HG03280 (cell line): ENCODE measurements at regions not wholly inside any gene's neighbourhood (a gene's known extent, or its start where the extent isn't known, plus 50 kb on each side); places are given as distances from the start of the nearest gene placed in this dataset.
"Not testable (repeated sequence)": the region's sequence is repeated elsewhere in the genome, so short reads cannot be mapped to it uniquely, and the experiment has no call there.

Source experiments
- ATAC-seq: cut with Tn5 transposase; IDR thresholded peaks from one replicate; pipeline ENCODE4 v1.9.1; 2021; ENCODE audit warnings: mild to moderate bottlenecking, moderate library complexity; ENCODE audit not compliant: unreplicated experiment

DNA sequence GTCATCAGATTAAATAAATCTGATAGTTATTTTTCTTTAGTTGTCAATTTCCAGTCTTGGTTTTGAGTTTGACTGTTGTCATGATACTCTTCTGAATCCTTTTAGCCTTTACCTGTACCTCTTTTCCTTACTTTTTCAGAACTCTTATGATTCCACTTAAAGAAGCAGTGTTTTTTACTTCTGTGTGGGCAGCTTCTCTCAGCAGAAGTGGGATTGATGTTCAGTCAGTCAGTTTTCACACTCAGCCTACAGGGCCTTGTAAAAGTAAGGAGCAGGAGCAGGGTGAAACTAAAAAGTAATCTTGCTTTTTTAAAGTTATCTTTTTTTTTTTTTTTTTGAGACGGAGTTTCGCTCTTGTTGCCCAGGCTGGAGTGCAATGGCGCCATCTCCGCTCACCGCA, 75.1 kb downstream of the HAUS1 start:
- no peak for ATAC-seq

DNA sequence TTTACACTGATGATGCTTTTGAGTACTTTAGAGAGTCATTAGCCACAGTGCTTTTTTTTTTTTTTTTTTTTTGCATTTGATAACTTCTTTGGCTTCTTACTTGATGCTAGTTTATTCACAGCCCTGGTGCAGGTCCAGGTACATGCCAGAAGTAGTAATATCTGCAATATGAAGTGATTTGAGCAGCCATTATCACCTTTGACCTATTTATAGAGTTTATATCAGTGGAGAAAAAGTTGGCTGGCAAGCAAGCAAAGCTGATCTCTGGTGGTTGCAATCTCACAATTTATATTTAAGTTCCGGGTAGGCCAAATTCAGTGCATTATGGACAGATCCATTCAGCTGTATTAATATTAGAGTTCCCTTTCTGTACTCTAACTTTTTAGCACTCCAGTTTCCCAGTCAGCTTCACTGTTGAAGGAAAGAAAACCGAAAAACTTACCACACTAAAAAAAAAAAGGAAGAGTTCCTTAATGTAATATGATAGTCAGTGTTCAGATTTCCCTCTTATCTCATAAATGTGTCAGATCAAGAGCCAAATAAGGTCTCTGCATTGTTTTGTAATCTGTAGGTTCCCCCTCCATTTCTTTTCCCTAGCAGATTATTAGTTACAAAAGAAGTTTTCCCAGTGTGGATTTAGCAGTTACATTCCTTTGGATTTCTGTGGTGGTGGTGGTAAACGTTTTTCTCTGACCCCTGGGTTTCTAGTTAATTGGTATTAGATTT, 78.6 kb downstream of the HAUS1 start:
- no peak for ATAC-seq

DNA sequence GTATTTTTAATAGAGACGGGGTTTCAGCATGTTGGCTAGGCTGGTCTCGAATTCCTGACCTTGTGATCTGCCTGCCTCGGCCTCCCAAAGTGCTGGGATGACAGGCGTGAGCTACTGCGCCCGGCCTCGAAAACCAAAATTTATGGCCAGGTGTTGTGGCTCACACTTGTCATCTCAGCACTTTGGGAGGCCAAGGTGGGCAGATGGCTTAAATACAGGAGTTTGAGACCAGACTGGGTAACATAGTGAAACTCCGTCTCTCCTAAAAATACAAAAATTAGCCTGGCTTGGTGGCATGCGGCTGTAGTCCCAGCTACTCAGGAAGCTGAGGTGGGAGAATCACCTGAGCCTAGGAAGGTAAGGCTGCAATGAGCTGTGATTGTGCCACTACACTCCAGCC, 80.1 kb downstream of the HAUS1 start:
- not testable (repeated sequence) for ATAC-seq

DNA sequence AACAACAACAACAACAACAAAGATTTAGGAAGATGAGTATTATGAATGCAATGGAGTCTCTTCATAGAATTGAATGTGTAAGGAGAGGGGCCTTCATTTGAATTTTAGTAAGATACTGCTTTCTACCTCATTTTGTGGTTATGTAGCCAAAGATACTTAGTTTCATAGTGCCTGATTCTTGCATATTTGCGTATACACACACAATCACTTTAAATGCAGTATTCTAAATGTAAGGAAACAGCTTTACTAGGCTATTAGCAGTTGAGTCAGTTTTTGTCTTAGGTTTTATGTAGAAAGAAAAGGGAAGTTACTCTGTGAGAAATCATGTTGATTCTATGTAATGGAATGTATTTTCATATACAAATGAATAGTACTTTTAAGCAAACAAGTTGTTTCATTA, 80.5 kb downstream of the HAUS1 start:
- no peak for ATAC-seq

DNA sequence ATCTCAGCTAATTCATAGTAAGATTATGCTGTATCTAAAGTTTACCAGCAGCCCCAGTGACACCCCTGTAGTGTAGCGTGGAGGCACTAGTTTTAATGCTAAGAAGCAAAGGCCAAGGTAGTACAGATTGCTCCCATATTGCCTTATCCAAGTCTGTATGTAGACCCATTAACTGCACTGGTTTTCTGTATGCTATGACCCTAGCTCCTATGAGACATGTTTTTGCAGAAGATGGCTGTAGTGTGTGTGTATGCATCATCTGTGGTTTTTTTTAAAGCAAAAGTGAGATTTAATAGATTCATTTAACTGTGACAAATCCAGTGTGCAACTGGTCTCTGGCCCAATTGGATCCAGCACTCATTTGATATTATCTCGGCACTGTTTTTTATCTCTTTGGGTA, 86.5 kb downstream of the HAUS1 start:
- ATAC-seq = no peak

DNA sequence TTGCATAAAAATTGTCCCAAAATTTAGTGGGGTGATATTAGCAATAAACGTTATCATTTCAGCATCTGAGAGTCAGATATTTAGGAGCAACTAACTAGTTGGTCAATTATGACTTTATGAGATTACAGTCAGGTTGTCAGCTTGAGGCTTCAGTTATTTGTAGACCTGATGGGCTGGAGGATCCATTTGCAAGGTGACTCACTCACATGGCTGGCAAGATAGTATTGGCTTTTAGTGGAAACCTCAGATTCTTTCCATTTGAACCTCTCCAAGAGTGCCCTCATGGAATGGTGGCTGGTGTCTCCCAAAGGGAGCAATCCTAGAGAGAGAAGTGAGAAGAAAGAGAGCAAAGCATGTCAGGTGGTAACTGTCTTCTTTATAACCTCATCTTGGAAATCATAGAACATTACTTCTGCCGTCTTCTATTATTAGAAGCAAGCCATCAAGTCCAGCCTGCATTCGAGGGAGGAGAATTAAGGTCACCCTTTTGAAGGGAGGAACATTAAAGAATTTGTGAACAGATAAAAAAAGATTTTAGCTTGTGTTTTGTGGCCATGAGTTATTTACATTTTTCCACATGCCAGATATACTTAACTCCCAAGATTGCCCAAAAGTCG, 92.5 kb downstream of the HAUS1 start:
- no peak for ATAC-seq

DNA sequence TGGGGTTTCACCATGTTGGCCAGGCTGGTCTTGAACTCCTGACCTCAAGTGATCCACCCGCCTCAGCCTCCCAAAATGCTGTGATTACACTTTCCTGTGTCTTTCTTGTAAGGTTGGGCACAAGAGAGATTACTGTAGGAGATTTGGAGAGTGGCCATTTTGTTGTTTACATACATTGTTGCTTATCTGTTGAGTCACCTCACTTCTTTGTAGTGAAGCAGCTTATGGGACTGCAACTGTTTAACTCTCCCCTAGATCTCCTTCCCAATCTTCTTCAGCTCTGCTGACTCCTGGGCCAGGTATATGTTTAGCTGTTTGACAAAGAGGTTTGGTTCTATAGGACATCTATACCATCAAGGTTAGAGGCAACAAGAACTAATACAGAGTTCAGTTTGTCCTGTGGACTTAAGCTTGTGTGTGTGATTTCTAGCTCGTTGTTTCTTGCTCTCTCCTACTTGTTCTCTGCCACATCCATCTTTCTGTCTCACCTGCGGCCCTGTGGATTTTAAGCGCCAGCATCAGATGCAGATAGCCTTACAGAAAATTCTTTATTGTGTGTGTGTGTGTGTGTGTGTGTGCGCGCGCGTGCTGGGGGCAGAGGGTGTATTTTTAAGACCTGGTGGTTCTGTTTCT, 95.4 kb downstream of the HAUS1 start:
- ATAC-seq = no peak

DNA sequence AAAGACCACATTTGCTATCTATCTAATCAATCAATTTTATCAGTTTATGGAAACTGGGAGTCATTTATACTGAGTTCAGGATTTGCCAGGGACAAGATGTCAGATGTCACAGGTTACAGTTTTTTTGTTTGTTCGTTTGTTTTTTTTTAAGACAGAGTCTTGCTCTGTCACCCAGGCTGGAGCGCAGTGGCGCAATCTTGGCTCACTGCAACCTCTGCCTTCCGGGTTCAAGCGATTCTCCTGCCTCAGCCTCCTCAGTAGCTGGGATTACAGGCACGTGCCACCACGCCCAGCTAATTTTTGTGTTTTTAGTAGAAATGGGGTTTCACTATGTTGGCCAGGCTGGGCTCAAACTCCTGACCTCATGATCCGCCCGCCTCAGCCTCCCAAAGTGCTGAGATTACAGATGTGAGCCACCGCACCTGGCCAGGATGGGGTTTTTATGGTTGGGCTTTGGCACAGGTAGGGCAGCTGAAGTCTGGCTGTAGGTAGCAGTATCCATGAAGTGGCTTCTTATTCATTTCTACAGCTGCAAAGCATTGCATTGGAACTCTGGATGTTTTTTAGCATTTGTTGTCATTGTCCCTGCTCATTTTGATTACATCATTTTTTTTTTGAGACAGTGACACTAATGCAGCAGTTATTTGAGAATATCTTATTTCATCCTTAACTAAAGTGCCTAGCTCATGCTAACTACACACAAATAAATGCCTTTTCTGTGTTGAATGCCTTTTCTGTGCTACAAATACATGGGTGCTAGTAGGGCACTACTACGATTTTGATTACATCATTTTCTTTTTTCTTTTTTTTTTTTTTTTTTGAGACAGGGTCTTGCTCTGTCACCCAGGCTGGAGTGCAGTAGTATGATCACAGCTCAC, 96.2 kb downstream of the HAUS1 start:
- ATAC-seq = not testable (repeated sequence)

DNA sequence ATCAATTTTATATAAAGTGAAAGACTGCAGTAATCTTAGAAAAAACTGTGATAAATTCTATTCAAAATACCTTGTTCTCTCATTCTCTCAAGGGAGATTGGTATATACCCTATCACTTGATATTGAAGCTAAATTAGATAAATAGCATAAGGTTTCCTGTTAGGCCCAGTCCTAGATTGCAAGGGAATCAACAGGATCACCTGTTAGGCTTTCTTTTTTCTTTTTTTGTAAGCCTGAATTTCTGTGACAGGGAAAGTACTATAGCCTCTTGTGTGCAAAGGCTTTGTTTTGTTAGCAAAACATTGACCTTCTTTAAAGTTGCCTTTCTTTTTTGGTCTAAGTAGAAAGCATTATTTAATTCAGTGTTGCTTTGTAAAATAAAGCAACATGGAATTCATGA, 100.0 kb downstream of the HAUS1 start:
- ATAC-seq = no peak

DNA sequence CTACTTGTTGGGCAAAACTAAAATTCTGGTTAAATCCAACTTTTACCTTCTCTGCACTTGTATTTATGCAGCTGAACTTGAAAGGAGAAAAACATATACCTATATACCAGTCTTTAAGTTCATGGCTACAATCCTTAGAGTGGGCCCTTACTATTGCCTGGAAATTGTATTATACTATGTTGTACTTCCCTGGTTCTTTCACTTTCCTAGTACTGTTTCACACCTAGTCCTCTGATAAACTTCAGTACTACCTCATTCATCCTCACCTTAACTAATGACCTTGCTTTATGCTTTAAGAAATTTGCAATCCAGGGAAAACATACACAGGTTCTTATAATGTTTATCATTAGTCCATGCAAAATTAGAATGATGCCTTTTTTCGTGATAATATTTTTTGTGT, 103.8 kb downstream of the HAUS1 start:
- ATAC-seq = no peak

DNA sequence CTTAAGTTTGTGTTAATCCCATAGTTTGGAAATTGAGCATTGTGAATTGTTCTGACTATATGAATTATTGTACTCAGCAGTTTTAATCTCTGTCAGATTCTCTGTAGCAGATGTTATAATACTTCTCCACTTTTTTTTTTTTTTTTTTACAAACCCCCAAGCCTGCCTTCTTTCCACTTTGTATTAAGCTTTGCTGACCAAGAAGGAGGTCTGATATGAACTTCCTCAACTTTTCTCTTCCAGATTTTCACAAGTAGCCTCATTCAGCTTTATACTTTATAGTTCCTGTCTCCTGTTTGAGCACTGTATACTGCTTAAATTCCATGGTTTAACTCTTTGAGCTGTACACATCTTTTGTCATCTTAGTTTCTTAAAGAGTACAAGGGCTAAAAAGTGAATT, 105.0 kb downstream of the HAUS1 start:
- ATAC-seq = no peak

DNA sequence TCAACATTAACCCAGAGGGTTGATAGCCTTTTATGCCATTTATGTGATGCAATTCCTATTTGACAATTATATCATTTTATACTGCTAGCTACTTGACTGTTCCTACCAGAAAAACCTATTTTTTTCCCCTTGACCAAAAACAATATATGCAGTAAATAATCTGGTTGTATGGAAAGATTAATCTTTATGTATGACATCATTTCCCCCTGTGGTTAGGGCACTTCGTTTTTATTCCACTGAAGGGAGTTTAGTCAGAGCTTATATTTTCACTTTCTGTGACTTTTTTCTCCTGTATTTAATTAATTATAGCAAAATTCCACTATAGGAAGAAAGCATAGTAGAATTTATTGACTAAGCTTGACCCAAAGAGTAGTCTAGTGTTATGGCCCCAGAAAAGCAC, 107.6 kb downstream of the HAUS1 start:
- no peak for ATAC-seq

DNA sequence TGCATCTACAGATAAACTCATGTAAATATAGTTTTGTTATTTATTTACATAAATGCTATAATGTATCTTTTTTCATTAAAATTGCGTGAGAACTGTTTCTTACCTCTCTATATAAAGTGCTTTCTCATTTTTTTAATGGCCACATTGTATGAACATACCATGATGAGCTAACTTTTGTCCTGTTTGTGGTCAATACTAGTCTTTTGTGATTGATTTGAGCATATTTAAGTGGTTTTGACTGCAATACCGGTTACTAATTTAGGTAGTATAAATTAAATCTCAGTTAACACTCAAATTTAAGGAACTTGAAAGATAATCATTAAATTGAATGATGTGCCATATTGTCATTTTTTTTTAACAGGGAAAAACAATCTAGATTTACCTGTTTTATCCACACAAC, 108.2 kb downstream of the HAUS1 start:
- no peak for ATAC-seq

DNA sequence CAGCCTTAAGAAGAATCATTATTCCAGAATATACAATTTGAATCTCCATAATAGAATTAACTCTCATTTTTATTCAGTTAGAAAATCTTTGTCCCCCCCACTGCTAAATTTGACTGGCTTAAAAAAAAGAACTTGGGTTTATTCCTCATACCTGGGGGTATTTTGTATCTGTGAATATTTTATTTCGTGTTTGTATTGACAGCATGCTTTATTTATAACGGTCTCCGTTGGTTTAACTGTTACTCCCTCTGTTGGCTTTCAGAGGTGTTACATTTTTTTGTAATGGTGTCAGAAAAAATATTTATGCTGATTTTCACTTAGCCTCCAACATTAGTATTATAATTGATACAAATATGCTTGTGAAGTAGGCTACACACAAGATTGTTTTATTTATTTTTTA, 109.1 kb downstream of the HAUS1 start:
- ATAC-seq = no peak

DNA sequence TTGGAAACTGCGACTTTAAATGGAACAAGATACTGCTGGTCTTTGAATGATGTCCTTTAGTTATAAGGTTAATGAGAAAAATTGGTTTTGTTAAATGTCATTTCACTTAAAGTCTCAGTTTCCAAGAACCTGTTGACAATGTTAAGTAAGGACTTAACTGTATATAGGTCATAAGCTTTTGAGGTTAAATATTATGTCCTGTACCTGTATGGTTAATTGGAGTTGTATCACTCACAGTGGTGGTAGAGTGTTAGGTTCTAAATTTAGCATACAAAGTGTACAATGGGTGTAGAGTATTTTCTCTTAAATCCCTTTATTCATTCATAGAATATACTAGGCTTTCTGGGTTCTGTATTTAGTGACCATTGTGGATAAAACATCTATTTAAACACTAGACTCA, 110.2 kb downstream of the HAUS1 start:
- ATAC-seq = no peak

DNA sequence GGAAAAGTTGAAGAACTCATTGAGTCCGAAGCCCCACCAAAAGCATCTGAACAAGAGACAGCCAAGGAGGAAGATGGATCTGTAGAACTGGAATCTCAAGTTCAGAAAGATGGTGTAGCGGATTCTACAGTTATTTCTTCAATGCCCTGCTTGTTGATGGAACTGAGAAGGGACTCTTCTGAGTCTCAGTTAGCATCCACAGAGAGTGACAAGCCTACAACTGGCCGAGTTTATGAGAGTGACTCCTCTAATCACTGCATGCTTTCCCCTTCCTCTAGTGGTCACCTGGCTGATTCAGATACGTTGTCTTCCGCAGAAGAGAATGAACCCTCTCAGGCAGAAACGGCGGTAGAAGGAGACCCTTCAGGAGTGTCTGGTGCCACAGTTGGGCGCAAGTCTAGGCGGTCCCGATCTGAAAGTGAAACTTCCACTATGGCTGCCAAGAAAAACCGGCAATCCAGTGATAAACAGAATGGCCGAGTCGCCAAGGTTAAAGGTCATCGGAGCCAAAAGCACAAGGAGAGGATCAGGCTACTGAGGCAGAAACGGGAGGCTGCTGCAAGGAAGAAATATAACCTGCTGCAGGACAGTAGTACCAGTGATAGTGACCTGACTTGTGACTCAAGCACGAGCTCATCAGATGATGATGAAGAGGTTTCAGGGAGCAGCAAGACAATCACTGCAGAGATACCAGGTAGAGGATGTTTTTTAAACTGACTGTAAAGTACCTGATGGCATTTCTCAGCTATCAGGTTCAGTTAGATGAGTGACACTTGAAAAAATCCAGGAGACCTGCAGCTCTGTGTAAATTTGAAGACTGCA, 111.9 kb downstream of the HAUS1 start:
- ATAC-seq = no peak

DNA sequence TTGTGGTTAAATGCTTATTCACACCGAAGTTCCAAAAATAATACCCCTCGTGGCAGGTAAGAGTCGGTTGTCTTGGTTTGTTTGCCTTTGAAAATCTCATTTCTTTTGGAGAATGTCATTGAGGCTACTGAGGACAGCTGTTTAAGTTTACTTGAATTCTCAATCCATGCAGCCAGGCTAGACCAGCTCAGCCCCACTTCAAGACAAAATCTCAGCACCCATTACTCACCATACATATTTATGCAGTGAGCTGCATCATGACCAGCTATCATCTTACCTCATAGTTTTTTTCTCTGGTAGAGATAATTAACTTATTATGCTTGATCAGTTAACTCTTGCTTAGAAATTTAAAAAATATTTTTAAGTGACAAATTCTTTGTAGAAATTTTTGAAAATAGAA, 115.9 kb downstream of the HAUS1 start:
- ATAC-seq = no peak

DNA sequence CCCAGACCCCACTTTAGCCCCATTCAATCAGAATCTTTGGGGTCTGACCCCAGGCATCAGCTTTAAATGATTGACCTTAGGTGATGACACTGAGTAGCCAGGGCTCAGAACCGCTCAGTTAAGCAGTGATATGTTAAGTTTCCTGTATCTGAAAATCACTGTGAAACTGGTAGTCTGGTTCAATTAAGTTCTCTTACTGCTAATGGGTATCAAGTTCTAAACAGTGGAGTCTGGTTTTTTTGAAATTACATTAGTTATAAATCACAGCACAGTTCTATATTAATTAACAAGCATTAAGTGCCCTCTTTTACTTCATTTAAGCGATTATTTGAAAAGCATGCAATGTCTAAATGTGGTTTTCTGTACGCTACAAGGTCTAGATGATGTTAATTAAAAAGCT, 117.9 kb downstream of the HAUS1 start:
- ATAC-seq = no peak

DNA sequence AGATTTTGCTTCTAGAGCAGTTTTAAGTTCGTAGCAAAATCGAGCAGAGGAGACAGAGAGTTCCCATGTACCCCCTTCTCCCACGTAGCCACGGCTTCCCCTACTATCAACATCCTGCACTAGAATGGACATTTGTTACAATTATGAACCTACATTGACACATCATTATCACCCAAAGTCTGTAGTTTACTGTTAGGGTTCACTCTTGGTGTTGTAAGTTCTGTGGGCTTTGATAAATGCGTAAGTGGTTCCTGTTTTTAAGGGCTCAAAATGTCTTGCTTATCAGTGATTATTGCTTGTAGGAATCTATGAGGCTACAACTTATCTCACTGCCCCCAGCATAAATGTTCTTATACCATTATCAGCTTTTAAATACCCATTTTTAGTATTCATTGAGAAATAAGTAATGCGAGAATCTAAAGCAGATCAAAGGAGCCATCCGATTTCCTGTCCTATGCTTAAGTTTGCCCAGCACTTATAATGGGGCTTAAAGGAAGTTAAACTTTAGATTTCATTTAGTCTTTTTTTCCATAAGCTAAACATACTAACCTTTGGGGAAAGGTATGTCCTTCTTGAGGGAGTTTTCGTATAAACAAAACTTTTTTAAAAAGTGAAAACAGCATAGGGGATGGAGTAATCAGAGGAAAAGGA, 118.7 kb downstream of the HAUS1 start:
- no peak for ATAC-seq

DNA sequence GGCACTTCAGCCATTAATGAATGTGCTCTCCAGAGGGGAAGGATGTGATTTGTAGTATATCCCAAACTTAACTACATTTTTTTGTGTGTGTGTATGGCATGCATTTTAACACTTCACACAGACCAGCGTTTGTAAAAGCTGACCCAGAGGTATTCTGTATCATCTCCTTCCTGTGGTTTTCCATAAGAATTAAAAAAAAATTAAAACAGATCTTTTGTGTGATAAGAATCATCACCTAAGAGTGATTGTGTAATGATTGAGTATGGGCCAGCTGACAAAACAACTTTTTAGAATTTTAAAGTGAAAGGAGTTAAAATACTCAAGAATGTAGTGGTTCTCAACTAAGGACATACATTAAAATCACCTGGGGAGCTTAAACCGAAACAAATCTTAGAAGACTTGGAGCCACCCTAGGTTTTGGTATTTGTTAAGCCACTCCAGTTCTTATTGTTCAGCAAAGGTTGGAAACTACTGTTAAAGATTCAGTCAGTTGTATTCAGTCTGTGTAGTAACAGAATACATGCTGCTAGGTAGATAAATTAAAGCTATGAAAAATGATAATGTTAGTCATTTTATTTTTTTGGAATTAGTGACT, 120.1 kb downstream of the HAUS1 start:
- no peak for ATAC-seq
